ENCODE measurements at regions not wholly inside any gene's neighbourhood (a gene's known extent, or its start where the extent isn't known, plus 50 kb on each side); places are given as distances from the start of the nearest gene placed in this dataset.
"Not testable (repeated sequence)": the region's sequence is repeated elsewhere in the genome, so short reads cannot be mapped to it uniquely, and the experiment has no call there.

- H3K4me3 ChIP-seq = no peak overlapping the region
- H3K9me3 ChIP-seq = no peaks in the 10 kb centered on the region
- DNase-seq = no peak
- no peaks in the 10 kb centered on the region for H3K4me1 ChIP-seq
- no peaks in the 10 kb centered on the region for H3K36me3 ChIP-seq
- intact Hi-C loops (cut with DNase I) = no loop called here
- no peak for TF ChIP-seq CTCF (IDR thresholded peaks at IDR 0.05)
- no peaks in the 10 kb centered on the region for H3K27me3 ChIP-seq
- no peak overlapping the region for H3K9ac ChIP-seq (ENCODE audit: low read depth in 2 of 2, low read length in 2 of 2)
- no peak overlapping the region for H3K27ac ChIP-seq
These were observed 75.9 kb upstream of the CAB39 start for GRCh38 chr2:230636684-230637271.

GRCh38 chr2:230637486-230637885 lies 75.2 kb upstream of the CAB39 start:
- H3K27me3 ChIP-seq; H3K36me3 ChIP-seq; DNase-seq; H3K9ac ChIP-seq (ENCODE audit: low read depth in 2 of 2, low read length in 2 of 2); H3K4me3 ChIP-seq; H3K9me3 ChIP-seq; H3K27ac ChIP-seq; intact Hi-C loops (cut with DNase I); H3K4me1 ChIP-seq: not testable (repeated sequence)

GRCh38 chr2:230640540-230641011 lies 72.1 kb upstream of the CAB39 start:
- intact Hi-C loops (cut with DNase I) = no loop called here
- DNase-seq = no peak
- no peaks in the 10 kb centered on the region for H3K36me3 ChIP-seq

GRCh38 chr2:230642966-230643365 lies 69.7 kb upstream of the CAB39 start:
- H3K36me3 ChIP-seq = no peaks in the 10 kb centered on the region
- H3K4me1 ChIP-seq = no peaks in the 10 kb centered on the region
- no peak for DNase-seq
- H3K9ac ChIP-seq (ENCODE audit: low read depth in 2 of 2, low read length in 2 of 2) = no peak overlapping the region
- no peak overlapping the region for H3K4me3 ChIP-seq
- no peak overlapping the region for H3K27ac ChIP-seq
- intact Hi-C loops (cut with DNase I) = no loop called here
- H3K9me3 ChIP-seq = no peaks in the 10 kb centered on the region
- H3K27me3 ChIP-seq = no peaks in the 10 kb centered on the region
- no peak for TF ChIP-seq CTCF (IDR thresholded peaks at IDR 0.05)

More at GRCh38 chr2:230640540-230641011, 72.1 kb upstream of the CAB39 start:
- Histone ChIP-seq H3K4me1 (no peaks in the 10 kb centered on the region), H3K9me3 (no peaks in the 10 kb centered on the region), H3K4me3 (no peak overlapping the region), H3K27me3 (no peaks in the 10 kb centered on the region), H3K9ac (ENCODE audit: low read depth in 2 of 2, low read length in 2 of 2) (no peak overlapping the region), H3K27ac (no peak overlapping the region)
- no peak for TF ChIP-seq CTCF (IDR thresholded peaks at IDR 0.05)

GRCh38 chr2:230643576-230644291 lies 68.9 kb upstream of the CAB39 start:
- H3K27ac ChIP-seq = peak overlapping the region; percentile 29
- TF ChIP-seq CTCF (IDR thresholded peaks at IDR 0.05) = no peak

GRCh38 chr2:230644356-230644935 lies 68.2 kb upstream of the CAB39 start:
- H3K9ac ChIP-seq (ENCODE audit: low read depth in 2 of 2, low read length in 2 of 2) = no peak overlapping the region
- no peaks in the 10 kb centered on the region for H3K4me1 ChIP-seq
- intact Hi-C loops (cut with DNase I) = no loop called here
- TF ChIP-seq CTCF (IDR thresholded peaks at IDR 0.05) = no peak
- H3K4me3 ChIP-seq = no peak overlapping the region
- no peaks in the 10 kb centered on the region for H3K36me3 ChIP-seq
- DNase-seq = no peak
- H3K27me3 ChIP-seq = no peaks in the 10 kb centered on the region
- no peak overlapping the region for H3K27ac ChIP-seq
- no peaks in the 10 kb centered on the region for H3K9me3 ChIP-seq

More at GRCh38 chr2:230643576-230644291, 68.9 kb upstream of the CAB39 start:
- H3K36me3 ChIP-seq = no peaks in the 10 kb centered on the region
- no peaks in the 10 kb centered on the region for H3K9me3 ChIP-seq
- intact Hi-C loops (cut with DNase I) = no loop called here
- no peak overlapping the region for H3K4me3 ChIP-seq
- no peak overlapping the region for H3K9ac ChIP-seq (ENCODE audit: low read depth in 2 of 2, low read length in 2 of 2)
- H3K27me3 ChIP-seq = no peaks in the 10 kb centered on the region
- H3K4me1 ChIP-seq = no peaks in the 10 kb centered on the region
- no peak for DNase-seq
